ENCODE measurements at regions not wholly inside any gene's neighbourhood (a gene's known extent, or its start where the extent isn't known, plus 50 kb on each side); places are given as distances from the start of the nearest gene placed in this dataset.

DNA sequence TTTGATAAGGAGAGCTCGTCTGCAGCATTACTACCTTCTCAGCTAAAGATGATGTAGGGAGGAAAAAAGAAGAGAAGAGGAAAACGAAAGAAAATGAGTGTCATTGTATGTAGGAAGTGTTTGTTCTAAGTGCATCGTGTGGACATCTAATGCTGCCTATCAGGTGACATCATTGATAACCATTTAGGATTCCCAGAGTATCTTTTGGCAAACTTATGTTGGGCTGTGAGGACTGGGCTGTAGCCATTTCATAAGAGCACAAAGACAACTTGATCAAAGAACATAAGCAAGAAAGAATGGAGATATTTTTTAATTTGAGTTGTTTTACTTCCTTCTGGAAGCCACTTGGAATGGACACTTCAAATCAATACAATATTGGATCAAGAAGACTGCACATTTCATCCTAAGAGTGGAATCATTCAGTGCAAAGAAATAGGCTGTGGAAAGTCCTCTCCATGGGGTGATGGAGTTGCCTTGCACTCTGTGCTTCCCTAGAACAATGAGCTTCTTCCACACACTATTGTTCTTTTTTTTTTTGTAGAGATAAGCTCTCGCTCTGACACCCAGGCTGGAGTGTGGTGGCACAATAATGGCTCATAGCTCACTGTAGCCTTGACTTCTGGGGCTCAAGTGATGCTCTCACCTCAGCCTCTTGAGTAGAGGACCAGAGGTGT is 52.4 kb upstream of the UBL3 start:
- Mint-ChIP-seq H3K4me1 (ENCODE audit: low read depth) (peaks cover 6% of the 10 kb centered on the region), H3K27ac (no peak overlapping the region), H3K27me3 (no peaks in the 10 kb centered on the region), H3K4me3 (ENCODE audit: low read depth) (no peak overlapping the region), H3K36me3 (ENCODE audit: insufficient read depth) (no peaks in the 10 kb centered on the region), H3K9me3 (ENCODE audit: low read depth) (peaks cover 17% of the 10 kb centered on the region)
- TF ChIP-seq, protein P1, sequence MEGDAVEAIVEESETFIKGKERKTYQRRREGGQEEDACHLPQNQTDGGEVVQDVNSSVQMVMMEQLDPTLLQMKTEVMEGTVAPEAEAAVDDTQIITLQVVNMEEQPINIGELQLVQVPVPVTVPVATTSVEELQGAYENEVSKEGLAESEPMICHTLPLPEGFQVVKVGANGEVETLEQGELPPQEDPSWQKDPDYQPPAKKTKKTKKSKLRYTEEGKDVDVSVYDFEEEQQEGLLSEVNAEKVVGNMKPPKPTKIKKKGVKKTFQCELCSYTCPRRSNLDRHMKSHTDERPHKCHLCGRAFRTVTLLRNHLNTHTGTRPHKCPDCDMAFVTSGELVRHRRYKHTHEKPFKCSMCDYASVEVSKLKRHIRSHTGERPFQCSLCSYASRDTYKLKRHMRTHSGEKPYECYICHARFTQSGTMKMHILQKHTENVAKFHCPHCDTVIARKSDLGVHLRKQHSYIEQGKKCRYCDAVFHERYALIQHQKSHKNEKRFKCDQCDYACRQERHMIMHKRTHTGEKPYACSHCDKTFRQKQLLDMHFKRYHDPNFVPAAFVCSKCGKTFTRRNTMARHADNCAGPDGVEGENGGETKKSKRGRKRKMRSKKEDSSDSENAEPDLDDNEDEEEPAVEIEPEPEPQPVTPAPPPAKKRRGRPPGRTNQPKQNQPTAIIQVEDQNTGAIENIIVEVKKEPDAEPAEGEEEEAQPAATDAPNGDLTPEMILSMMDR (IDR thresholded peaks at IDR 0.05; ENCODE audit: unreplicated experiment) = no peak
- no peak for DNase-seq (ENCODE audit: low spot score, unreplicated experiment)

DNA sequence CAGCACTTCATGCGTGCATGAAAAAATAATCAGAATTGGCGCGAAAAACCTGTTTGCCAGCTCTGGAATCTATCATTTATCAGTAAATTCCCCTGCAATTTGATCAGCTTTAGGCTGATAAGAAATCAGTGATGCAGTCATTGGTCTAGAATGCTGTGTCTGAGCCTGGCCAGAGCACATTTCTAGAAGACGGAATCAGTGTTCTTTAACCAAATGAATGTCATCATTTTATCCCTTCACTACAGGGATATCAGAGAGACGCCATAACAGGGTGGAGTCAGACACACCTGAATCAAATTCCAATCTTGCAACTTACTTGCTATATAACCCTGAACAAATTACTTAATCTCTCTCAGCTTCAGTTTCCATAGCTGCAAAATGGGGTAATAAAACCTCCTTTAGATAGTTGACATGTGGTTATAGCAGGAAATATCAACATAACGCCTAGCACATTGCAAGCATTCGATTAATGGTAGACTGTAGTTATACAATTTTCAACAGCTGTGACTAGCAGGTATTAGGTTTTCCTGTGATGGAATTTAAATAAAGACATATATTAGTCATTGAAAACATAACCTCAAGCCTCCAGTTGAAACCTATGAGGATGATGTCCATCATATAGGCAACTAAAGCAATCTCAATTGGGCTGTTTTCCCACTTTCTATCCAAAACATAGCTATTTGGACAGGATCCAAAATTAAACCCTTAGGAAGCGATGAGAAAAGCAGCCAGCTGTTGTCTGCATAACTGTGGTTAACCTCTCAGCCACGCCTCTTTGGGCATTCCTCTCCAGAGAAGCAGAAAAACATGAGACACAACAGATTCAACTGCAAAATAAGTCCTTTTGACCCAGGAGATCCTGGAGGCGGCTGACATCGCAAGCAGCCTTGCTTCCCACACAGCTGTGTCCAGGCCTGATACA is 51.6 kb upstream of the UBL3 start:
- Mint-ChIP-seq H3K4me3 (ENCODE audit: low read depth) (no peak overlapping the region), H3K36me3 (ENCODE audit: insufficient read depth) (no peaks in the 10 kb centered on the region), H3K27me3 (no peaks in the 10 kb centered on the region), H3K9me3 (ENCODE audit: low read depth) (peaks cover 17% of the 10 kb centered on the region), H3K27ac (no peak overlapping the region), H3K4me1 (ENCODE audit: low read depth) (peaks cover 11% of the 10 kb centered on the region)
- DNase-seq (ENCODE audit: low spot score, unreplicated experiment) = no peak
- TF ChIP-seq, protein P1 (IDR thresholded peaks at IDR 0.05; ENCODE audit: unreplicated experiment) = no peak
